ENCODE measurements at regions not wholly inside any gene's neighbourhood (a gene's known extent, or its start where the extent isn't known, plus 50 kb on each side); places are given as distances from the start of the nearest gene placed in this dataset.

DNA sequence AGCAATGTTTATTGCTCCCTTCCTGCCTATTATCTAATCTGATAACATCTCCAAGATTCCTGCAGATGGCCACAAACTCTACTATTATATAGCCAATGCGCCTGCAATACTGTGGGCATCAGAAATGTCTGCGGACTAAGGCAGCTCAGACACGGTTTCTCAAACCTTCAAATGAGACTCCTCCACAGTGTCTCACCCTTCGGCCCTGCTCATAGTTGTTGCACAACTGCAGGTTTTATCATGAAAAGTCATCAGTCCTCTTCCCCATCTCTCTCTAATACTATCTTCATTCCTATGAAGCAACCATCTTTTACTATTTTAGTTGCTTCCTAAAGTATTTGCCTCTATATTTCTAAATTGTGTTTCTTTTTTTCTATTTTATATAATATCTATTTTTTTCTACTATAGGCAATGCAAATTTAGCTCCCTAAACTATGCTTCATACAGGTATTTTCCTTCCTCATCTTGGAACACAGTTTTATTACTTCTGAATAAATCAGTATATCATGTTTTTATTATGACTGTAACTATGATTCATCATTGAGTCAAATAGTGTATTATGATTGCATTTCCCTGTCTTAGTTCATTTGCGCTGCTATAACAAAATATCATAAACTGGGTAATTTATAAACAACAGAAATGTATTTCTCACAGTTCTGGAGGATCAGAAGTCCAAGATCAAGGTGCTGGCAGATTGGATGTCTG is 129.7 kb upstream of the EDNRA start:
- Histone ChIP-seq H3K4me1 (no peaks in the 10 kb centered on the region), H3K27me3 (no peaks in the 10 kb centered on the region), H3K27ac (peak overlapping the region in 1 of 4 donors; percentile 28), H3K4me3 (no peak overlapping the region), H3K9me3 (no peaks in the 10 kb centered on the region), H3K36me3 (no peaks in the 10 kb centered on the region)
- no peak for DNase-seq
- WGBS, 2 donors (ENCODE audit: low coverage in 1 of 2) = 67 to 89% methylated on average over 2 to 5 of the region's 5 CpGs
- intact Hi-C loops (cut with DNase I; ENCODE audit: low total_unique reads) = no loop called here
- in situ Hi-C loops (cut with MboI; ENCODE audit: low pct_ligation_motif_present in 1 of 4, low pct_unique_long_range_greater_than_20kb in 1 of 4, low sequenced_read_pairs in 3 of 4) = no loop called here
- TF ChIP-seq POLR2A (IDR thresholded peaks at IDR 0.05) (no peak), POLR2AphosphoS5 (IDR thresholded peaks at IDR 0.05) (no peak), EP300 (IDR thresholded peaks at IDR 0.05; ENCODE audit: low read depth) (no peak)
- TF ChIP-seq, protein P1, sequence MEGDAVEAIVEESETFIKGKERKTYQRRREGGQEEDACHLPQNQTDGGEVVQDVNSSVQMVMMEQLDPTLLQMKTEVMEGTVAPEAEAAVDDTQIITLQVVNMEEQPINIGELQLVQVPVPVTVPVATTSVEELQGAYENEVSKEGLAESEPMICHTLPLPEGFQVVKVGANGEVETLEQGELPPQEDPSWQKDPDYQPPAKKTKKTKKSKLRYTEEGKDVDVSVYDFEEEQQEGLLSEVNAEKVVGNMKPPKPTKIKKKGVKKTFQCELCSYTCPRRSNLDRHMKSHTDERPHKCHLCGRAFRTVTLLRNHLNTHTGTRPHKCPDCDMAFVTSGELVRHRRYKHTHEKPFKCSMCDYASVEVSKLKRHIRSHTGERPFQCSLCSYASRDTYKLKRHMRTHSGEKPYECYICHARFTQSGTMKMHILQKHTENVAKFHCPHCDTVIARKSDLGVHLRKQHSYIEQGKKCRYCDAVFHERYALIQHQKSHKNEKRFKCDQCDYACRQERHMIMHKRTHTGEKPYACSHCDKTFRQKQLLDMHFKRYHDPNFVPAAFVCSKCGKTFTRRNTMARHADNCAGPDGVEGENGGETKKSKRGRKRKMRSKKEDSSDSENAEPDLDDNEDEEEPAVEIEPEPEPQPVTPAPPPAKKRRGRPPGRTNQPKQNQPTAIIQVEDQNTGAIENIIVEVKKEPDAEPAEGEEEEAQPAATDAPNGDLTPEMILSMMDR (IDR thresholded peaks at IDR 0.05) = no peak

DNA sequence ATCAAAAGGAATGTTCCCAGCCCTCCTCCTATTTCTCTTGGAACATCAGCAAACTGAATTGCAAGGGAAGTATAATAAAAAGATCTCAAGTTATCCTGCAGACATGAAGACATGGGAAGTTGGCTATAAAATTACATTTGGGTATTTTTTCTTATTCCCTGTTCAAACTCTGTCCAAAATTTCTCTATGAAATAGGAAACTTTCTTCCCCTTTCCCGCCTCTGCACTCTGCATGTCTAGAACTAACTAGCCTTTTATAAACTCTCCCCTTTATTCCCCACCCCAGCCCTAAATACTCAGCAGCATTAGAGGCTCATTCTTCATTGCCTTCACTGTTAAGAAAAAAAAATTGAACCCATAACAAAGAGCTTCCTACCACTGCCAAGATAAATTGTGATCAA is 126.7 kb upstream of the EDNRA start:
- 89 to 100% methylated on average over 1 of the region's 1 CpG for WGBS, 2 donors (ENCODE audit: low coverage in 1 of 2)
- in situ Hi-C loops (cut with MboI; ENCODE audit: low pct_ligation_motif_present in 1 of 4, low pct_unique_long_range_greater_than_20kb in 1 of 4, low sequenced_read_pairs in 3 of 4) = no loop called here

DNA sequence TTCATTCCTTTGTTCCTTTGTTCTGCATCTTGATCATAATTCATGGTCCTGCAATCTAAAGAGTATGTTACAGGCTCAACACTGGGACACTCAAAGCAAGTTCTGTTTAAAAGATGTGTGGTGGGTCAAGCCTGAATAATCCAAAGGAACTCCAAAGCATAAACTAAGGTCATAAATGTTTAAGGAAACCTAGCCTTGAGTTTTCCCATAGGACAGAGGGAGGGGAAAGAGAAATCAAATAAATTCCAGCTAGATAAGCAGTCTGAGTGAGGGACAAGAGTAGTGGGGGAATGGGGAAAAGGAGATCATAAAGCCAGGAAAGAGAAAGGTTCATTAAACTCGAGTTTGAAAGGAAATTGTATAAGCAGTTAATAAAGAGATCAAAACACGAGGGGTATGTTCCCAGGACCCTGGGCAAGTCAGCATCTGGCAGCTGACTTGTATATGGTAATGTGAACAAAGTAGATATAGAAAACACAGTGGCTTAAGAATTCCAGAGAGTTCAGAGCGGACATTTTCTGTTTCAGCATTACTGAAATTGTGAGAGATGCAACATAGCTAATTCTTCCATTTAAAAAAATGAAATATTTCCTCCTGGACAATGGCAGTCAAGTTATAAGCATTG is 125.8 kb upstream of the EDNRA start:
- TF ChIP-seq POLR2A (IDR thresholded peaks at IDR 0.05) = no peak
- TF ChIP-seq, protein P1 (IDR thresholded peaks at IDR 0.05) = no peak
- TF ChIP-seq POLR2AphosphoS5 (IDR thresholded peaks at IDR 0.05) = no peak
- TF ChIP-seq EP300 (IDR thresholded peaks at IDR 0.05; ENCODE audit: low read depth) = no peak
- 49 to 54% methylated on average over 3 of the region's 3 CpGs for WGBS, 2 donors (ENCODE audit: low coverage in 1 of 2)
- intact Hi-C loops (cut with DNase I; ENCODE audit: low total_unique reads) (no loop called here), in situ Hi-C loops (cut with MboI; ENCODE audit: low pct_ligation_motif_present in 1 of 4, low pct_unique_long_range_greater_than_20kb in 1 of 4, low sequenced_read_pairs in 3 of 4) (no loop called here)
- Histone ChIP-seq H3K27me3 (no peaks in the 10 kb centered on the region), H3K36me3 (no peaks in the 10 kb centered on the region), H3K4me3 (no peak overlapping the region), H3K27ac (no peak overlapping the region), H3K9me3 (no peaks in the 10 kb centered on the region), H3K4me1 (peaks cover 0 to 4% (median 0%) of the 10 kb centered on the region in 4 donors)
- no peak for DNase-seq

More for the DNA sequence above, 126.7 kb upstream of the EDNRA start:
- no peaks in the 10 kb centered on the region for H3K9me3 ChIP-seq
- no peak overlapping the region for H3K4me3 ChIP-seq
- TF ChIP-seq, protein P1 (IDR thresholded peaks at IDR 0.05) = no peak
- no peak for TF ChIP-seq POLR2A (IDR thresholded peaks at IDR 0.05)
- no peak for TF ChIP-seq POLR2AphosphoS5 (IDR thresholded peaks at IDR 0.05)
- no peak for TF ChIP-seq EP300 (IDR thresholded peaks at IDR 0.05; ENCODE audit: low read depth)
- H3K27ac ChIP-seq = no peak overlapping the region
- intact Hi-C loops (cut with DNase I; ENCODE audit: low total_unique reads) = no loop called here
- no peaks in the 10 kb centered on the region for H3K36me3 ChIP-seq
- peaks cover 0 to 4% (median 0%) of the 10 kb centered on the region in 4 donors for H3K4me1 ChIP-seq
- no peaks in the 10 kb centered on the region for H3K27me3 ChIP-seq
- no peak for DNase-seq

DNA sequence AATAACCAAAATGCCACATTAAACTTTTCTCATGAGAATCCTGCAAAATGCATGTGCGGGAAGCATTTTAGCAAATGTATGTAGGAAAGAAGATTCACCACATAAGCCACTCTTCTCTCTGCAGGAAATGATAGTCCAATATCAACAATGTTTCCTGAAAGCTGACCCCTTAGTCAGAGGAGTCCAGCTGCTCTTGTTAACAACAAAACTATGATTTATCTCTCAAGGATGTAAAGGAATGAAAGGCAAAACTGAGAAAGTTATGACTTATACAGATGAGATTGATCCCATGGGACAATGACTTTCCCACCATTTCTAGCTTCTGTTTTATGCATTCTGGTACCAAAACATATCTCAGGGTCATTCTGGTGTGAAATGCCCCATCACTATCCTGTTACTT is 125.0 kb upstream of the EDNRA start:
- in situ Hi-C loops (cut with MboI; ENCODE audit: low pct_ligation_motif_present in 1 of 4, low pct_unique_long_range_greater_than_20kb in 1 of 4, low sequenced_read_pairs in 3 of 4) (no loop called here), intact Hi-C loops (cut with DNase I; ENCODE audit: low total_unique reads) (no loop called here)
- Histone ChIP-seq H3K9me3 (no peaks in the 10 kb centered on the region), H3K27ac (no peak overlapping the region), H3K36me3 (no peaks in the 10 kb centered on the region), H3K4me3 (no peak overlapping the region), H3K27me3 (no peaks in the 10 kb centered on the region), H3K4me1 (peaks cover under 1 to 8% (median 2%) of the 10 kb centered on the region in 4 donors)
- TF ChIP-seq, protein P1 (IDR thresholded peaks at IDR 0.05) = no peak
- TF ChIP-seq POLR2AphosphoS5 (IDR thresholded peaks at IDR 0.05) (no peak), EP300 (IDR thresholded peaks at IDR 0.05; ENCODE audit: low read depth) (no peak), POLR2A (IDR thresholded peaks at IDR 0.05) (no peak)
- DNase-seq = no peak
- WGBS, 2 donors (ENCODE audit: low coverage in 1 of 2) = 72% methylated on average over 1 of the region's 1 CpG; no CpG with 5 or more reads in 1 of the 2 donors
